HG03135 (cell line): ENCODE measurements at regions not wholly inside any gene's neighbourhood (a gene's known extent, or its start where the extent isn't known, plus 50 kb on each side); places are given as distances from the start of the nearest gene placed in this dataset.

ENCODE experiments used
- ATAC-seq: cut with Tn5 transposase; IDR thresholded peaks from one replicate; pipeline ENCODE4 v1.9.1; 2021; ENCODE audit warnings: mild to moderate bottlenecking, moderate library complexity; ENCODE audit not compliant: unreplicated experiment

DNA sequence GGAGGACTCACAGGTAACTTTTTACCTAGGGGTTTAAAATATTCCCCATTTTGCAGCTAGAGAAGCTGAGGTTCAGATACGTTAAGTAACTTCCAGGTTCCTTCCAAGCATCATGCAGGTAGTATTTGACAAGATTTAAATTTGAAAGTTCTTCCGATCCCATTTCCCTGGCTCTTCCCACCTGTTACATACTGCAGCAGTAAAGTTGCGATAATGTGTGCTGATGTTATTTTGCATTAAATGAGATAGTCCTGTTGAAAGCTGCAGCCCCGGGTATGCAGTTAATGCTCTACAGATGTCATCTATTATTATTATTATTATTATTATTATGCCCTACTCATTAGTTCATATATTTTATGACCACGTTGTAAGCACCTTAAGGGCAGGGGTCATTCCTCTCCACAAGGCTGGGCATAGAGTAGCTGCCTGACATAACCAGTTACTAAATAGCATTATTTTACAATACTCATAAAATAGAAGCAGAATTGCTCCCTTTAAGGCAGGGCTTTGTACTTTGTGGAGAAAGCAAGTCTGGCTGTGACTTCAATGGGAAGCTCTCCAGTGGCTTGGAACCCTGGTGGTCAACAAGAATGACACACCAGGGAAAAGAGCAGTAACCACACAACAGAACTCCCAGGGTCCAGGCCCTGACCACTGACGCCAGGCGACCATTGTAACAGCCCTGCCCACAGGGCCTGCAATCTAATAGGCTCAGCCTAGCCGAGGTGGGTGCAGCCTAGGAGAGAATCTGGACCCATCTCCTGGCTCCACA is 90.8 kb upstream of the CALM2 start:
- no peak for ATAC-seq

DNA sequence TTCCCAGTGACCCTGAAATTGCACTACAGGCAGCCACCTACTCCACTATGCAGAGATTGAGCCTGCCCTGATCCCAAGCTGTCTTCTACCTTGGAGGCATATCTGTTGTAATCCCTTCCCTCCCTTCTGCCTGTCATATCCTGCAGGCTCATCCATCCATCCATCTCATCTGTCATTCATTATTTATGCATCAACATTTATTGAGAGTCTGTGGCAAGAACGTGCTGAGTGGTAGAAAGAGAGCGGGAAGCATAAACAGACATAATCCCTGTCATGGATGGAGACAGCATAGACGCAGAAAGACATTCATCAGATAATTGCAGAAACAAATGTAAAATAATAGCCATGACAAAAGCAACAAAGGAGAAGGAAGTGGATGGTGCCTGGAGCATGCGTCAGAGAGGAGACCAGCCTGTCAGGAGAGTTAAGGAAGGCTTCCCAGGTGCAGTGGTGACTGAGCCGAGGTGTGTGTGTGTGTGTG is 89.5 kb upstream of the CALM2 start:
- ATAC-seq: no peak

DNA sequence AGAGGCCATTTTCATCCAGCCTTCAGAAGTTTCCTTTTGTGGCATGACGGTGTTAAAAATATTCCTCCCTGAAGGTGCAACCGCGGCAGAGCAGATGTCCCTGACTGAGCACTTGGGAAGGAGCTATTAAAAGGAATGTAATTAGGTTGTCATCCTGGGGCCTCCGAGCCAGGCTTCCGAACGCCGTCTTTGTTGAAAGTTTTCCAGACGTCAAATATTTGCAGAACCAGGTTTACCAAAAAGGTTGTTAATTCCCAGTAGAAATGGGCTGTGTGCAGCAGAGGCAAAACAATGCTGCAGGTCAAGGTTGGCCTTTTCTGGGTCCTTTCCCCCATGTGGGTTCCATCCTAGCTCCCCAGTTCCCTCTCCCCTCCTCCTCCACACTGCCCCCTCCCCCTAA is 88.8 kb upstream of the CALM2 start:
- no peak for ATAC-seq

DNA sequence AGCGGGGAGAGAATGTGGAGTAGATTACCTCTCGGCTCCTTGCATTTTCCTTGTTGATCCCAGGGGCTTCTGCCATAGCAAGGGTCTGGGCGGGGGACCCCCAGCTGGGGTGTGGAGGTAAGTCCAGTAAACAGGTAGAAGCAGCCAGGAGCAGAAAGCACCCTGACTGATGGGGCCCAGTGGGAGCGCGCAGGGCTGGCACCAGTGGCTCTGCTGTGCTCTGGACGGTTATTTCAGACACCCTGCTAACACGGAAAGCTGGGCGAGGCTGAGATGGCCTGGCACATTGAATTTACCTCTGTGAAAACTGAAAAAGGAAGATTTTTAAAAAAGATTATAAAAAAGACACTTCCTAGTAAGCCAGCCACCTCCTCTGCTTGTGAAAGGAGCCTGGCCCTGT is 88.4 kb upstream of the CALM2 start:
- no peak for ATAC-seq

DNA sequence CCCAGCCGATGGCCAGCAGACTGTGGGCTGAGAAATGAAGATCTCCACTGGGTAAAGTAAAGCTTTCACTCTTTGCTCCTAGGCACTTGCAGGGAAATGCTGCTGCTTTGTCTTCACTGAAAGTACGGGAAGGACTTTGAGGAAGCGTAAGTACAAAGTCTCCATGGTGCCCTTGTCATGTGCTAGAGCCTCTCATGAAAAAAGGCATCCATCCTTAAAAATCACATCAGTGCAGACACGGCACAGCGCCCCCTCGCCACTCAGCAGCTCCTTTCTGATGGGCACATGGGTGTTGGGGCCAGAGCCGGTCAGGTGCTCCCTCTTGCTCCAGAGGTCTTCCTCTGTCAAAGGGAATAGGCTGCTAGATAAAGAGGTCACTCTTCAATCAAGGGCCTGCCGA is 87.8 kb upstream of the CALM2 start:
- ATAC-seq: no peak

GRCh38 chr2:47262657-47263056 is 86.3 kb upstream of the CALM2 start:
- ATAC-seq: no peak

DNA sequence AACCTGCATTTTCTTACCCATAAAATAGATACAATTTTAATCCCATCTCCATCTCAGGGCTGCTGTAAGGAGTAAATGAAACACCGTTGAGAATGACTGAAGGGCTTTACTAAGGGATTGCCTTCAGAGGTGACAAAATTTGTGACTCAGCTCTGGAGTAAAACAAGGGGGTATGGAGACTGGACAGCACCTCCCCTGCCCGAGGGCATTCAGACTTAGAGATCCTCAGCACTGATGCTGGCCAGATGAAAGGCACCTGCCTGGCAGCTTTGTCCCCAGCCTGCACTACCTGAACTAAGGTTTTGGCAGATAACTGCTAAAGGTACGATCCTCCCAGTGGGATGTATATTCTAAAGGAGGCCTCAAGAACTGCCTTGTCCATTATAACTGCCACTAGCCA is 84.7 kb upstream of the CALM2 start:
- no peak for ATAC-seq

- ATAC-seq: no peak
These were observed 83.5 kb upstream of the CALM2 start for GRCh38 chr2:47259829-47260228.

- no peak for ATAC-seq
These were observed 81.6 kb upstream of the CALM2 start for GRCh38 chr2:47257946-47258348.

GRCh38 chr2:47256416-47257087 is 80.2 kb upstream of the CALM2 start:
- no peak for ATAC-seq

GRCh38 chr2:47255794-47256193 is 79.5 kb upstream of the CALM2 start:
- ATAC-seq: no peak

- ATAC-seq: no peak
These were observed 78.2 kb upstream of the CALM2 start for GRCh38 chr2:47254464-47254863.

- ATAC-seq: no peak
These were observed 77.1 kb upstream of the CALM2 start for GRCh38 chr2:47253447-47253846.

GRCh38 chr2:47251404-47251675 is 75.0 kb upstream of the CALM2 start:
- no peak for ATAC-seq

GRCh38 chr2:47250586-47251403 is 74.5 kb upstream of the CALM2 start:
- no peak for ATAC-seq

DNA sequence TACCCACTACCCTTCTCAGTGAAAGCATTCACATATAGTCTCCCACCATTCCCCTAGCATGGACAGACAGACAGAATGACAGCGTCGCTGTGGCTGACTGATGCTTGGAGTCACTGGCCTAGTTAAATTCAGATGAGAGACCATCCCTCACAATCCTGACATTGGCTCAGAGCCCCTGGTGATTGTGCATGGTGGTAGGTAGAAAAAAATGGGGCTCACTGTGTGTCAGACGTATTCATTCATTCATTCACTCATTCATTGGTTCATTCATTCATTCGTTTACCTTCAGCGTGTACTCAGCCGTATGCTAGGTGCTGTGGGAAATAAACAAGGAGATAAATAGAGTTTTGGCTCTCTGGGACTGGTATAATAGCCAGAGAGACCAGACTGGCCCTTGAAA is 73.6 kb upstream of the CALM2 start:
- no peak for ATAC-seq

- no peak for ATAC-seq
These were observed 73.0 kb upstream of the CALM2 start for GRCh38 chr2:47249157-47249900.

DNA sequence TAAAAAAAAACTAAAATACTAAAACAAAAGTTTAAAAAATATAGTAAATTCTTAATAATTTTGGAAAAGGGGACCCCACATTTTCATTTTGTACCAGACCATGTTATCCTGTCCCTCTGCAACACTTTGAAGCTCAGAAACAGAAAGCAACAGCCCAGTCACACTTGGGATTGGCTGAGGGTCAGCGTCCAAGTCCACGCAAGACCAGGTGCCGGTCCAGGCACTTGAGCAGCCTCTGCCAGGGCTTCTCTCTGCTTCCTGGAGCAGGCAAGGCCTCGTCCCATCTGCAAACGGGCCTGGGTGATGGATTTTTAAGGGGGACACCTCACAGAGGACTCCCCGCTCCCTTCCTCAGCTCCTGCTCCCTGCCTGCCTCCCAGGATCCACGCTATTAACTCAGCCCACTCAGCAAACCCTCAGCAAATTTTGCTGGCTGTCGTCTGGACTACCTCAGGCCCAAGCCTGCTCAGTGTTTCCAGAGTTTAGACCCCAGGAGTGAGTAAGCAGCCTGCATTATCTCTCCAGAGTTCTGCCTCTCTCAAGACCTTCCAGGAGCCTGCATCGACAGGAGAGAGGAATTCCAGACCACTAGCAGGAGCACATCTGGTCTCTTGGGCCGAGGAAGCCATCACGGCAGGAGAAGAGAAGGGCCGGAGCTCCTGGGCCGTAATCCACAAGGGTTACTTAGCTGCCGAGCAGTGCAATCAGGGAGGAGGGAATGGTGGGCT is 67.4 kb upstream of the CALM2 start:
- ATAC-seq: no peak

DNA sequence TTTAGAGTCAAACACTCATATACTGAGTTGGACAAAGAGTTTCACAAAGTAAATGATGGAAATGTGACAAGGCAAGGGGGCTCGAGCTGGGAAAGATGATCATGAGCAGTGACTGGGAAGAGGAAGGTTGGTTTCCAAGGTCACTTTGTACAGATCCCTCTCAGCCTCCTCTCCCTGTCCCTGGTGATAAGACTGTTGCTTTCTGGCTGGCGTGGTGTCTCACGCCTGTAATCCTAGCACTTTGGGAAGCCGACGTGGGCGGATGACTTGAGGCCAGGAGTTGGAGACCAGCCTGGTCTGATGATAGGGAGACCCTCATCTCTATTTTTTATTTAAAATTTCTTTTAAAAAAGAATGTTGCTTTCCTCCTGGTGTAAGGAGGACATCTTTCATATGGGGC is 65.4 kb upstream of the CALM2 start:
- no peak for ATAC-seq

DNA sequence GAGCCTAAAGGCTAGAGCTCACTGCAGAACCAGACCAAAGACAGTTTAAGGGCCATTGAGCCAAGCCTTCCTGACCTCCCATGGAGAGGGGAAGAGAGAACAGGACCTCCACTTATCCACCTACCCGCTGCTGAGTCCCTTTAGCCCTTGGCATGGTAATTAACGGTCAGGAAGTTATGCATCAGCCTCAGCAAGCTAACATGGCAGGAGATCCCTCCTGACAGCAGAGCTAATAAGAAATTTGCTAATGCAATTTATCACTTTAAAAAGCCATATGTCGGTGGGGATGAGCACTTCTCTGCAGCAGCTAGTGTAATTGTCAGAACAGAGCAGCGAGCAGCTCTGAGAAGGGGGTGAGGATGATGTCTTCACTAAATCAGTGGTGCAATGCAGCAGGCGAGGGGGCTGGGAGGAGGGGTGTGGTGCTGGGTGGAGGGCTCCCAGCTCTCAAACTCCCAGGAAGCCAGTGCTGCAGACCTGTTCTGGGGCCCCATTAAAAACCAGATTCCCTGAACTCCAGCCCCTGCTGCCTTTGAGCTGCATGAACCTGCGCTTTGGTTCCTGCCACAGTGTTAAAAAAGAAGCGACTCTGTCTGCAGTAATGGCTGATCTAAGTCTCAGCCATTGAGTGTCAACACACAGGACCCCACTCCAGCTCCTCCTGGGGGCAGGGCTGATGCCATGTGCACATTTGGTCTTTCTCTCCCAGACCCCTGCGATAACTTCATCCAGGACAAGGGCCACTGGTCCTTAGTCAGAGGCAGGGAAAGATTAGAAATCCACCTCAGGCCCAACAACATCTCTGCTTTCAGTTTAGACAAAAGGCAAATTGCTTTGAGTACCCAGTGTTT is 63.0 kb upstream of the CALM2 start:
- no peak for ATAC-seq
